GM12892 (cell line): ENCODE measurements at regions not wholly inside any gene's neighbourhood (a gene's known extent, or its start where the extent isn't known, plus 50 kb on each side); places are given as distances from the start of the nearest gene placed in this dataset.

Experiments used
- POLR2A ChIP-seq: IDR thresholded peaks from 2 replicates; pipeline ENCODE4 v1.6.1; 2011; ENCODE audit warnings: low read depth, low read length, control low read depth
- TAF1 ChIP-seq: IDR thresholded peaks from 2 replicates; pipeline ENCODE4 v1.6.1; 2011; ENCODE audit warnings: low read depth, mild to moderate bottlenecking, control low read depth, low read length, borderline replicate concordance

DNA sequence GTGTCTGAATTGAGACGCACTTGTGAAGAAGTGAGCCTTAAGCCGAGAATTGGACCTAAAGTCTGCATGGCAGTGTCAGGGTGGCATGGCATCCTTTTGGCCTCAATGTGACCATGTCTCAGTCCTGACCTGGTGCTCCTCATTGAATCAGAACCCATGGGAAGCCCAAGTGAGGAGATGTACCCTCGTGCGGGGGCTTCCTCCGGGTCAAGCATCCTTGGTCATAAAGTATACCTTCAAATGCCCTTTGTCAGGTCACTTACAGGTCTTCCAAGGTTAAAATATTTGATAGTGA is 202.2 kb downstream of the GADD45G start:
- TF ChIP-seq POLR2A (no peak), TAF1 (no peak)
